ENCODE measurements at regions not wholly inside any gene's neighbourhood (a gene's known extent, or its start where the extent isn't known, plus 50 kb on each side); places are given as distances from the start of the nearest gene placed in this dataset.

- no peak for TF ChIP-seq EZH2 (IDR thresholded peaks at IDR 0.05; ENCODE audit: borderline replicate concordance, low read length)
- no peak for TF ChIP-seq CTCF (conservative IDR thresholded peaks at IDR 0.05 in 1 of 2, IDR thresholded peaks at IDR 0.05 in 1 of 2; ENCODE audit: extremely low read depth in 1 of 2, insufficient read depth in 1 of 2, low read depth in 1 of 2, low read length in 2 of 2)
Measured at GRCh38 chr18:28288784-28289183, 111.9 kb upstream of the CDH2 start.

All from mammary epithelial cell (primary cell).